HG02588 (cell line): ENCODE measurements at regions not wholly inside any gene's neighbourhood (a gene's known extent, or its start where the extent isn't known, plus 50 kb on each side); places are given as distances from the start of the nearest gene placed in this dataset.
"Not testable (repeated sequence)": the region's sequence is repeated elsewhere in the genome, so short reads cannot be mapped to it uniquely, and the experiment has no call there.

Experiments
- ATAC-seq: cut with Tn5 transposase; IDR thresholded peaks from one replicate; pipeline ENCODE4 v1.9.1; 2021; ENCODE audit warnings: mild to moderate bottlenecking, moderate library complexity; ENCODE audit not compliant: unreplicated experiment

DNA sequence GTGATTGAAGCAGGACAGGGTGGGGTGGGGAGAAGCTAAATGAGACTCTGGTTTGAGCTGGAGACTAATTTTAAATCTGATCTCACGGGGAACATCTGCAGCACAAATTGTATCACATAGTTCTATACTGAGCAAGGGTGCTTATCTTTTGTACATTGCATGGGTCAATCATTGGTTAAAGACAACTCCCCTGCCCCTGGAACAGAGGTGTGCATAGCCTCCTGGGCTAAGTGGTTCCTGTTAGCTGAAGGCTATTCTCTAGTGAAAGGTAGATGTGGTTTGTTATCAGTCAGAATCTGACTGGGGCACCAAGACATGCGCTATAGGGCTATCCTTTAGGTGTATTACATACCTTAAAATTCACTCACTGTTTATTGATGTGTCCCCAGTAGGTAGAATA, 103.9 kb upstream of the KITLG start:
- ATAC-seq = no peak

DNA sequence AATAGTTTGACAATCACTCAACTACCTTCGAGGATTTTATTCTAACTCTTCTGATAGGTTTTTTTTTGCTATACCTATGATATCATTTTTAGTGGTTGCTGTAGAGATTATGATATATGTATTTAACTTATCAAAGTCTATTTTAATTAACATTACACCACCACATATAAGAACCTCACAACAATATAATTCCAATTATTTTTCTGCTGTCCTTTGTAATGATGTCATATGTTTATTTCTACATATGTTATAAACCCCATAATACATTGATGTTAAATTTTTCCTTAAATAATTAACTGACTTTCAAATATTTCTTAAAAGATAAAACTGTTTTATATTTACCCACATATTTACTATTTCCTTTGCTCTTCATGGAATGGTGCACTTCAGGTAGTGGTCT, 103.4 kb upstream of the KITLG start:
- no peak for ATAC-seq

DNA sequence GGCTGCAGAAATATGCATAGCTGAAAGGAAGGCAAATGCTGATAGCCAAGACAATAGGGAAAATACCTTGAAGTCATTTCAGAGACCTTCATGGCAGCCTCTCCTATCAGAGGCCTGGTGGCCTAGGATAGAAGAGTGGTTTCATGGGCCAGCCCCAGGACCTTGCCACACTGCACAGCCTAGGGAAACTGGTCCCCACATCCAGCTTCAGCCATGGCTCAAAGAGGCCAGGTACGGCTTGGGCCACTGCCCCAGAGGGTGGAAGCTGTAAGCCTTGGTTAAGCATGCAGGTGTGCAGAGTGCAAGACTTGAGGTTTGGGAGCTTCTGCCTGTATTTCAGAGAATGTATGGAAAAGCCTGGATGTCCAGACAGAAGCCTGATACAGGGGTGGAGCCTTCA, 101.0 kb upstream of the KITLG start:
- no peak for ATAC-seq

DNA sequence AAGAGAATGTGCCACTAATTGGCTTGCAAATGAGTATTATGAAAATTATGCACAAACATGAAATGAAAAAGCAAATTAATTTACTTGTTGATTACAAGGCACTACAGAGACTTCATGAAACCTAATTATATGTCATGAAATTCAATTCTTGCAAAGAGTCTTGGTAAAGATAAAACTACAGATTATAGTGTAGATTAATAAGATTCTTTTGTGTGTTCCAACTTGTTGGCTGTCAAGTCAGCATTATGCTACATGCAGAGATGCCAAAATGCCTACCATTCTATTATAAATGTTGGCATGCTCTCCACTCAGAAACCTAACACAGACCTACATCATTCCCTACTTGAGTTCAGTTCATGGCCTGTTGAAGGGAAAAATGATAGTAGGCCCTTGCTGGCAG, 97.2 kb upstream of the KITLG start:
- no peak for ATAC-seq

DNA sequence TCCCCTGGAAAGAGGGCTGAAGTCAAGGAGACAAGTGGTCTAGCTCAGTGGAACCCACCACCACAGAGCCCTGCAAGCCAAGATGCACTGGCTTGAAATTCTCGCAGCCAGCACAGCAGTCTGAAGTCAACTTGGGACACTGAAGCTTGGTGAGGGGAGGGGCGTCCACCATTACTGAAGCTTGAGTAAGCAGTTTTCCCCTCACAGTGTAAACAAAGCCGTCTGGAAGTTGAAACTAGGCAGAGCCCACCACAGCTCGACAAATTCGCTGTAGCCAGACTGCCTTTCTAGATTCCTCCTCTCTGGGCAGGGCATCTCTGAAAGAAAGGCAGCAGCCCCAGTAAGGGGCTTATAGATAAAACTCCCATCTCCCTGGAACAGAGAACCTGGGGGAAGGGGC, 87.3 kb upstream of the KITLG start:
- not testable (repeated sequence) for ATAC-seq

DNA sequence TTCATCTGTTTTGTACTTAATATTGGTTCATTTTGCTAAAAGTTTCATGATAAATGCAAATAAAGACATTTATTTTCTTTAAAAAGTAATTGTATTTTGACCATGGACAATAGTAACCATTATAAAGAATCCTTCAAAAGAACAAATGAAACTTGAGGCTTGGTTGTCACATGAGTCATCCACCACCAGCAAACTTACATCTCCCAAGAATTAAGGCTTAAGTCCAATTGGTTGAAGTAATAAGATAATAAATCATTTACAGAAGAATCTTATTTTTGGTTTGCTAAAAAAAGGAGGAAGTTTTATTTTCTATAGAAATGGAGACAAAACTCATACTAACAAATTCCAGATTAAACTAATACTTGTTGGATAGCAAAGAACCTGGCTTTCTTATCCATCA, 84.8 kb upstream of the KITLG start:
- no peak for ATAC-seq

DNA sequence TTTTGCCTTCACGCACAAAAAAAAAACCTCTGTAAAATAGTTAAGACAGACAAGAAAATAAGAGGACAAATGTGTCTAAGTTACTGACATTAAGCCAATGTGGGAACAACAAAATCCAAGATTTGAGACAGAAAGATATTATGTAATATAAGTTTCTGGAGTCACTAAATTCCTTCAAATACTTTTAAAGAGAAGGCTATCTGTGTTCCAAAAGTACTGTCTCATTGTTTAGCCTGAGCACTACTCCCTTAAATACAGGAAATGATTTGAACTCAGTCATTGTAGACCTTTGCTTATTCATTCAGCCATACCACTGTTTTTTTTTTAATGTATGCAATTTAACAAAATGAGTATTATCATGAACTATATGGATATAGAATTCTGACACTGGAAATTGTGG, 82.7 kb upstream of the KITLG start:
- ATAC-seq = no peak

DNA sequence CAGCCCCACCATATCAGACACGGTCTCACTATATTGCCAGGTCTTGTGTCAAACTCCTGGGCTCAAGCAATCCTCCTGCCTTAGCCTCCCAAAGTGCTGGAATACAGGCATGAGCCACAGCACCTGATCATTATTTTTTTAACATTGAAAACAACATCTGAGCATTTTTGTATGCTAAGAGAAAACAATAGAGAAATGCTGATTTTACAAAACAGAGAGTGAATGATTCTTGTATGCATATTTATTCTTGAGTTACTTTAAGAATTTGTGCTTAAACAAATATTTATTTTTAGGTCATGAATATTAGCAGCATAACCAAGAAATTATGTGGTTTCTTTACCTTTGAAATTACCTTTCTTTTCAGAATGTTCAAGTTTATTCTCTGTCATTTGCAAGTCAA, 81.8 kb upstream of the KITLG start:
- ATAC-seq = no peak

DNA sequence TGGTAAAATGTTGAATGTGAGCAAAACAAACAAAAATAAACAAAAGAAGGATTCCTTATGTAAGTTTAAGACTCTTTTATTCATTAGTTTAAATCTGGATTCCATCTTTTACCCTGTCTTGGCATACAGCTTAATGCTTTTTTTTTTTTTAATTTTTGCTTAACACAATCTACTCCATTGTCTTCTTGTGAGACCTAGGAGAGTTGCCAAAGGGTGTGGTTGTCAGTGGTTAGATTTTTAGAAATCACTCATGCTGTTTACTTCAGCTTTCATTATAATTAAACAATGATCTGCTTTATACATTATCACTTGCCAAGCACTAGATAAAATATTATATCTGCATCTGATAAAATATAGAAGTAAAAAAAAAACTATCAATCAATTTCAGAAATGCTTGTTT, 77.7 kb upstream of the KITLG start:
- no peak for ATAC-seq

DNA sequence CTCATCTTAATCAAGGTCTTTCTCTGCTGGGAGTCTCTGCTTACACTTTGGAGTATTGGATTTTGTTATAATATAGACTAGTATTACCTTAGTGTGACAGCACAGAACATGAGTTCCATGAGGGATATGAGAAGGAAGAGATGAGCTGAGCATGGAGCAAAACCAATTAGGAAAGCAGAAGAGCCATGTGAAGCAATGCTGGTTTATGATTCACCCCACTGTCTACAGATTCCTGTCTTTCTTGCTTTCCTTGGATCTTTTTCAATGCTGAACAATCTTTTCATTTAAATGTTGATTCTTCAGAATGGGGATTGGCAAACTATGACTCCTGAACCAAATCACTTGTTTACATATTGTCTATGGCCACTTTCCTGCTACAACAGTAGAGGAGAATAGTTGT, 70.4 kb upstream of the KITLG start:
- ATAC-seq = no peak

DNA sequence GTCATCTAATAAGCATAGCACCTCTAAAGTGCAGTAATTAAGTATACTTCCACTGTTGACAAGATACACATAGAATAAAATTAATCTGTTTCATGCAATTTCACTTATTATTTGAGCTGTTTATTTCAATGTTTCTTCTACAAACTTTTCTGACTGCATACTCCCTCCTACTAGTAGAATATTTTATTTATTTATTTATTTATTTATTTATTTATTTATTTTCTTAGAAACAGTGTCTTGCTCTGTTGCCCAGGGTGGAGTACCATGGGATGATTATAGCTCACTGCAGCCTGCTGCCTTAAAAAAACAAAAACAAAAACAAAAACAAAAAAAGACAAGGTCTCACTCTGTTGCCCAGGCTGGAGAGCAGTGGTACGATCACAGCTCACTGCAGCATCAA, 68.4 kb upstream of the KITLG start:
- ATAC-seq = no peak

DNA sequence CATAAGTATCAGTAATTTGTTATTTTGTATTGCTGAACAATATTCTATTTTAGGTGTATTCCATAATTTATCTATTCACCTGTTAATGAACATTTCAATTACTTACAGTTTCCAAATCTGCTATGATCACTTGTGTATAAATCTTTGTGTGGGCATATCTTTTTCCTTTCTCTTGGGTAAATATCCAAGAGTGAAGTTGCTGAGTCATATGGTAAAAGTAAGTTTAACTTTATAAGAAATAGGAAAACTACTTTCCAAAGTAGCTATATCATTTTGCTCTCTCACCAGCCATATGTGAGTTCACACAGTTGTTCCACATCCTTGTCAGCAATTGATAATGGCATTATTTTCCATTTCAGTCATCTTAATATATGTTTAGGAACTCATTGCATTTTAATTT, 66.6 kb upstream of the KITLG start:
- no peak for ATAC-seq

DNA sequence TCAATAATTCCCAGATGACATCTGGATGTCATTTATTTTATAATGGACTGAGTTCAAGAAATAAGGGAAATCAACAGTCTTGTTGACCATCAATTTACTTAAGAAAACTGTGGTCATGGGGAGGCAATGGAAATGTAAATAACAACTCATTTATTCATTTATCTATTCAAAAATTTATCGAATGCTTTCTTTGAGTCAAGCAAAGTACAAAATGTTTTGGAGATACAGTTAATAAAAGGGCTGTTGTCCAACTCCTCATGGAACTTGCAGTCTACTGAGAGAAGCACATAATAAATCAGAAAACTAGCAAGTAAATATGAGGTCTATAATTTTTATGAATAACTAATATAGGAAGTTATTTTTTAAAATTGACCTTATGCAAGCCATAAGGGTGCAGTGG, 65.5 kb upstream of the KITLG start:
- ATAC-seq = no peak

DNA sequence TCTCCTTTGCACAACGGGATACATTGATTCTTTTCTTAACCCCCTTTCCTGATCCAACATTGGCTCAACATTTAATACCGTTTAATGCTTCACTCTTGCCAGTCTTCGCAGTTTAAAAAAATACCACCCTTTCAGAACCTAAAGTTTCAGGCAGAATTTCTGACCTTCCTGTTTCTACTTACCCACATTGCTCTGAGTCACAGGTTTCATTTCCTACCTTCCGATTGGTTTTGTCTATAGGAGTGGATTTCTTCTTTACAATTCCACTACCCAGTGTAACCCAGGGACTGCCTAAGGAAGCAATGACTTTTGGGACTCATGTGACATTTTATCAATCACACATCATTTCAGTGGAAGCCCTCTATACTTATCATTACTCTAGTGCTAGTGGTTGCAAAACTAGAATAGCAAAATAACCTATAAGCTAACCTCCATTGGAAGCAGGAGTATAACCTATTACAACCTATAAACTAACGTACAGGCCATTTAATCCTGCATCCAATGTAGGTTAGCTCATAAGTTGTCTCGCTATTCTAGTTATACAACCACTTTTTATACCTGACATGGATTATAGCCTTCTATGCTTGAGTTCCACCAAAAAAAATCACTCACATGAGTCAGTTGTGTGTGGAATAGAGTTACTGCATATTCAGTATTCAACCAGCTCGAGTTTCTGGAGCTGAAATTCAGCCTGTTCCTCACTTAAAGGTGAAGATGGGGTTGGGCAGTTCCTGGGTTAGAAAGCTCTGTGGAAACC, 64.9 kb upstream of the KITLG start:
- ATAC-seq = no peak

DNA sequence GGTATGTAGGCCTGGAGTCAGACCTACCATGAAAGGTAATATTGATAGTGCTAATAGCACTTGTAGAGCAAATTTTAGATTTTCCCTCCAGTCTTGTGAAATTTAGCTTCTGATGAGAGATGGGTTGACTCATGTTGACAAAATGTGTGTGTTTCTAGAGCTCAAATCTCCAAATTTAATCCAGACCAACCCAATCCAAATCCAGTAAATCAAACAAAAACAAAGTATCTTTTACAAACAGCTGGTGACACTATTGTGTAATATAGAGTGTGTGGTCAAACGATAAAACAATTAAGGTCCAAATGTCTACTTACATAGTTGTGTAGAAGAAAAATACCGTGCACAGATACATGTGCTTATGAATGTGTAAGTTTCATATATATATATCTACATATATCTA, 63.4 kb upstream of the KITLG start:
- no peak for ATAC-seq

DNA sequence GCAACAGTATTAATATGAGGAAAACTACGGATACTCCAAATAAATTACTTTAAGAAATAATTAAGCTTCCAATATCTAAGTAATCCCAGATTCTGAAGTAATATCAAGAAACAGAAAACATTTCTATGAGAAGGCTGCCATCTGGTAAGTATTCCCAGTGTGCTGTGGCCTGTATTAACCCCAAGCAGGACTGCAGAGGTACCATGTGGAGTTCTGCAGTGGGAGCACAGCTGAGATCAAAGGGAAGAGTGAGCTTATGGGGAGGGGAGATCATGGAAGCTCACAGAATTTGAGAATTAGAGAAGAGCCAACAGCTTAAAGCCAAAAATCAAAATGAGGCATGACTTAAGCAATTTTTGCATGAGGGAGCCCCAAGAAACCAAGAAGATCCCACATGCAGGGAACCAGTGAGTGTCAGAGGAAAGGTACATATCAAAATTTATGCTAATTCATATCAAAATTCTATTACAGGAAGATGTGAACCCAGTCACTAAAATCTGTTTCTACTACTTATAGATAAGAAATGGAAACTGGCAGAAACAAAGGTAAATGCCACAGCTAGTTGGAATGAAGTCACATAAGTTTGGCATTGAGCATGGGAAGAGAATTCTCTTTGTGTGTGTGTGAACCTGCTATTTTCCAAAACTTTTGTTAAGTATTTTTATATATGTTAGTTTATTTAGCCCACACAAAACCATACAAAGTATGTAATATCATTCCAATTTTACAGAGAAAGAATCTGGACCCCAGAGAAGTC, 62.6 kb upstream of the KITLG start:
- no peak for ATAC-seq

DNA sequence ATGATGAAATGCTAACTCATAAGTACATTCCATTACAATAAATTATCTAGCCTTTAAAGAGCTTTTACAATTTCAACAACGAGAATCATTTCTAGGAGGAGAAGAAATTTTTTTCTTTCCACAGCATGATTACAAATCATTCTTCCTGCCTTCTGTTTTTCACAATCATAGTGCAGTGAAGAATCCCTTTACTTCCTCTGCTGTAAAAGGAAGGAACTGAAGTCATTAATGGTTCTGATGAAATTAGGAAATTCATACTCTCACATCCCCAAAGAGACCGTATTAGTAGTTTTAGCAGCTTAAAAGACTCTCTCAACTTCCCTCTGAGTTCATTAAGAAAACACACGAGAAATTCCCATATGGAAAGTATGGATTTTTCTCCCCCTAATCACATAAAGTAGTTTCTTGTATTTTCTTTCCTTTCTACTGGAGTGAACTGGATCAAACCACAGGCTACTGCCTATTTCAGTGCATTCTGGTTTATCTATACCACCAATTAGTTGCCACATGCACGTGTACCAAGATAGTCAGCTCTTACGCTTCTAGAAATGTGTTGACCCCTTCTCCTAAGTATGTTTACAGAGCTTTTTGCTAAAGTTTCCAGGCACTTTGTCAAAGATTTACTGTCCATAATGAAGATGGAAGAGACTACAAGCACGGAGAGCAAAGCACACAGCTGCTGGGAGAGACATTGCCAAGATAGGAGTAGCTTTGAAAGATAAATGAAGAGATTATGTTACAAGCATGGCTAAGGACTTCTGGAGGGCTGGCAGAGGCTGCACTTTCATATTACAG, 58.9 kb upstream of the KITLG start:
- ATAC-seq = no peak

DNA sequence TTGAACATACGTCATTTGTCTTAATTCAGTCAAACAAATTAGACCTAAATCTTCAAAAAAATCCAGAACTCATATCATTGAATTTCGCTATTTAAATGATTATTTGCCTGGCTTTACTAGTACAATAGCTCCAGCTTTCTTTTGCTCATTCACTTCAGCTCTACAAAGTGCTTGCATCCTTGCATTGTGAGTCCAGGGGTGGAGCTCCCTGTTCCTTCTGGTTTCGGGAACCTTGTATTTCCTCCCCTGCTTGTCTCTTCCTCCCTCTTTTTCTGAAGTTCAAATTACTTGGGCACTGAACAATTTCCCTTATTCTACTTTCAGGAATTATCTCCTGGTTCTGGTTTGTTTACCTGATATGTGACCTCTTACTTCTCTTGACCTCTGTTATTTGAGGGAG, 58.1 kb upstream of the KITLG start:
- no peak for ATAC-seq

DNA sequence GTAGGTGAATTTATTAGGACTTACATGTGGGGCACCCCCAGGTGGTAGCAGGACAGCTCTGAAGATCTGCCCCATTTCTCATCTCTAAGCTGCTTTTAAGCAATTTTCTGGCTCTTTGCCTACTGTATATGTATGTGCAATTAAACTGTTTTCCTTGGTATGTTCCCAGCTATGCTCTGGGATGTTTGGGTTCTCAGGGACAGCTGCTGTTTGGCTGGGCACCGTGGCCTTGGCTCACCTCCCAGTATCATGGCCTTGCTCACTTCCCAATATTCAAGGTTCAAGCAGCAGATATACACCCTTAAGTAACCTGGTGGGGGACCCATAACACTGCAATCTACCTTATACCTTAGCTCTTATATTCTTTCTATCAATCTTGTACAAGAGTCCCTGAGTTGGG, 53.7 kb upstream of the KITLG start:
- ATAC-seq = no peak

DNA sequence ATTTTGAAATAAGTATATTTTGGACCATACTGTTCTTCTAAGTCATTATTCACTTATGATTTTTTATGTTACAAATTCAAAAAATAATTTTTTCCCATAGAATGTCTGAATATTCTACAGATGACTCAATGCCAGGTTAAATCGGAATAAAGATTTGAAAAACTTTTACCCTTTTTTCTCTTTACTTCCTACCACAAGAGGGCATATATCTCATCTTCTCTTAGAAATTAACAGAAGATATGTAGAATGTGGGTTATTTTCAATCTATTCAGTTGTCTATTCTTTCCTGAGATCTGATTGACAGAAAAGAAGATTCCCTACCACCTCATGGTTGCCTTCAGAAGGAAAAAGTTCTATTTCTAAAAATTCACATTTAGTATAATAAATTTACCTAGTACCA, 53.0 kb upstream of the KITLG start:
- ATAC-seq = no peak

DNA sequence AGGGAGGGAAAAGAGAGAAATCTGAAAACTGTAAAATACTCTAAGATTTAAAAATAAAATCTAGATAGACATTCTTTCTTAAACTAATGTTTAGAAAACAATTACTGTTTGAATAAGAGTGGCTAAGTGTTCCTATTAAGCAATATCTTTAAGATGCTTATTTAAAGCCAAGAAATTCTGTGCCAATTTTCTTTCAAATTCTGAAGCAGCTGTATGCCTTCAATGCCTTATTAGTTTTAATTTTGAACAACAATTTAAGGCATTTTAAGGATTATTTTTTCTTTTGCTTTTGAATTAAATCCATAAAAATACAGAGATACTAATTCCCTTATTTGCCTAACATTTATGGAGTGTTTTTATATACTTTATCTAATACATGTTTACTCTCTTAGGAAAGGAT, 50.3 kb upstream of the KITLG start:
- no peak for ATAC-seq
